ENCODE measurements at regions not wholly inside any gene's neighbourhood (a gene's known extent, or its start where the extent isn't known, plus 50 kb on each side); places are given as distances from the start of the nearest gene placed in this dataset.

DNA sequence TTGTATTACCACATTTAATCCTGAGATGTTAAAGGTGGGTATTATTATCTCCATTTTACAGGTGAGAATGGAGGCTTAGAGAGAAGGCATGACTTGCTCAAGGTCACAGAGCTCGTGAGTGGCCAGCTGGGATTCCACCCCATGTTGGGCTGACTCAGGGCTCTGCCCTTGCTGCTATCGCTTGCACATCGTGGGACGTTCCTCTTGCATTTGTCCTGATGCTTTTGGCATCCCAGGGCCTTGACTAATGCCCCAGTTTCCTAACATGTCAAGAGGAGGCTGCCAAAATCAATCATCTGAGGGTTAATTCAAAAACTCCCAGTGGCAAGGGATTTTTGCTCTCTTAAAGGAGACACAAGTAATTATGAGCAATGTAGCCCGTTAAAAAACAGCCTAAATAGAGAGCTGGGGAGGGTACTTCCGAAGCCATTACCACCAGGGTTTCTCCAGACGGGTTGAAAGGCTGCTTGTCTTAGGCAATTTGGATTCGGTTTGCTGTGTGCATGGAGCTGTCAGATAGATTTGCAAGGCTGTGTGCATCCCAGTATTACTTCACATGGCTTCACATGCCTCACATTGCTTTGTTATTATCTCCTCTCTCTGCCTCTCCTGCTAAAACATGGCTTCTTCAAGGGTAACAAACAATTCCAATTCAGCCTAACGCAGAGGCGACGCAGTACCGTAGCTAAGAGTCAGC lies 347.4 kb downstream of the DRD1 start:
- no peaks in the 10 kb centered on the region for H3K36me3 ChIP-seq
- no peak overlapping the region for H3K27ac ChIP-seq
- intact Hi-C loops (cut with DNase I), result no loop called here
- no peaks in the 10 kb centered on the region for H3K9me3 ChIP-seq
- no peaks in the 10 kb centered on the region for H3K27me3 ChIP-seq
- TF ChIP-seq POLR2A (IDR thresholded peaks at IDR 0.05) (no peak), POLR2AphosphoS5 (IDR thresholded peaks at IDR 0.05; ENCODE audit: insufficient read depth in 1 of 2, low read depth in 1 of 2) (no peak)
- TF ChIP-seq, protein P1, sequence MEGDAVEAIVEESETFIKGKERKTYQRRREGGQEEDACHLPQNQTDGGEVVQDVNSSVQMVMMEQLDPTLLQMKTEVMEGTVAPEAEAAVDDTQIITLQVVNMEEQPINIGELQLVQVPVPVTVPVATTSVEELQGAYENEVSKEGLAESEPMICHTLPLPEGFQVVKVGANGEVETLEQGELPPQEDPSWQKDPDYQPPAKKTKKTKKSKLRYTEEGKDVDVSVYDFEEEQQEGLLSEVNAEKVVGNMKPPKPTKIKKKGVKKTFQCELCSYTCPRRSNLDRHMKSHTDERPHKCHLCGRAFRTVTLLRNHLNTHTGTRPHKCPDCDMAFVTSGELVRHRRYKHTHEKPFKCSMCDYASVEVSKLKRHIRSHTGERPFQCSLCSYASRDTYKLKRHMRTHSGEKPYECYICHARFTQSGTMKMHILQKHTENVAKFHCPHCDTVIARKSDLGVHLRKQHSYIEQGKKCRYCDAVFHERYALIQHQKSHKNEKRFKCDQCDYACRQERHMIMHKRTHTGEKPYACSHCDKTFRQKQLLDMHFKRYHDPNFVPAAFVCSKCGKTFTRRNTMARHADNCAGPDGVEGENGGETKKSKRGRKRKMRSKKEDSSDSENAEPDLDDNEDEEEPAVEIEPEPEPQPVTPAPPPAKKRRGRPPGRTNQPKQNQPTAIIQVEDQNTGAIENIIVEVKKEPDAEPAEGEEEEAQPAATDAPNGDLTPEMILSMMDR (IDR thresholded peaks at IDR 0.05), result no peak
- no peak for DNase-seq (ENCODE audit: extremely low spot score in 2 of 2)
- no peak overlapping the region for H3K4me3 ChIP-seq
- no peaks in the 10 kb centered on the region for H3K4me1 ChIP-seq

DNA sequence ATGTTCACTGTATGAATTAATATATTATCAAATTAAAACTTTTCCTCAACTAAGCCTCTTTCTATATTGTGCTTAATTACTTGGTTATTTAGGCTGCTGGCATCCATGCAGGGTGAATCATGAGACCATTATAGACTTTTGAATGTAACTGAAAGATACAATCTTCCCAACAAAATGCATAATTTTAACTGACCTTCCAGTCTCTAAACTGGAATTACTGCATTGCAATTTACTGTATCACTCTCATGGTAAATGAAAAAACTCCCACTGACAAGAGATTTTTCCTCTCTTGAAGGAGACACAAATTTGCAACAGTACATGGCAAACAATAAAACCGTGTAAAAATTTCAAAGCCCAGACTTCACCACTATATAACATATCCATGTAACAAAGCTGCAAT lies 349.5 kb downstream of the DRD1 start:
- H3K4me1 ChIP-seq, result no peaks in the 10 kb centered on the region
- DNase-seq (ENCODE audit: extremely low spot score in 2 of 2), result no peak

DNA sequence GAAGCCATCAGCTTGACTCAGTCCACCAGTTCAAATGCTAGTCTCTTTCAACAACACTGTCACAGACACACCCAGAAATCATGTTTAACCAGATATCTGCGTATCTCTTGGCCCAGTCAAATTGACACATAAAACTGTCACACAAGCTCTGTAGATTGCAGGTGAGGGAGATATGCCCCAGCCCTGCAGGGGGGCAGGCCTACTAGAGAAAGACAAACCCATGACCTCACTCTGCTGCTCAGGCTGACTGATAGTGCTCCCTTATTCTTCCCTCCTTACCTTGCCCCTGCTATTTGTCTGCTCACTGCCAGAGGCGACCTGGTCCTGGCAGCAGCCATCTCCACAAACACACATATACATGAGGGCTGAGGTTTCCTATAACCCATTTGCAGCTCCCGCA lies 351.3 kb downstream of the DRD1 start:
- H3K4me1 ChIP-seq, result no peaks in the 10 kb centered on the region
- no peak for DNase-seq (ENCODE audit: extremely low spot score in 2 of 2)

More for the DNA sequence above, 349.5 kb downstream of the DRD1 start:
- intact Hi-C loops (cut with DNase I), result no loop called here
- H3K27ac ChIP-seq, result no peak overlapping the region
- no peak overlapping the region for H3K4me3 ChIP-seq
- TF ChIP-seq, protein P1 (IDR thresholded peaks at IDR 0.05), result no peak
- no peak for TF ChIP-seq POLR2A (IDR thresholded peaks at IDR 0.05)
- TF ChIP-seq POLR2AphosphoS5 (IDR thresholded peaks at IDR 0.05; ENCODE audit: insufficient read depth in 1 of 2, low read depth in 1 of 2), result no peak
- no peaks in the 10 kb centered on the region for H3K9me3 ChIP-seq
- no peaks in the 10 kb centered on the region for H3K36me3 ChIP-seq
- H3K27me3 ChIP-seq, result no peaks in the 10 kb centered on the region

DNA sequence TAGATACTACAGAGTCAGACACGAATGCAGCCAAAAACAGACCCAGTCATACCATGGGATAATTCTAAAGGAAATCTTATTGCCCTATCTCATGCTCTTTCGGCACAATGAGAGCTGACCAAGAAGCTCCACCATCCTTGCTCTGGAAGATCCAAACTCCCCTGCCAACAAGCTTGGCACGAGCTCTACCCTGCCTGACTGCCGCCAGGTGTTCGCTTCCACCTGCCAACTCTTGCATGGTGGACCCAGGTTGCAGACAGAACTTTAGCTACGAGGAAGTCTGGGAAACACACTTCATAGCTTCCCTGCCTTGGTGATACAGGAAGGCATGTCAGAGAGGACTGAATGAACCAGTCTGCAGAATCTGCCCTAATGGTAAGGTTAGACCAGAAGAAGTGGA lies 355.0 kb downstream of the DRD1 start:
- no peak for DNase-seq (ENCODE audit: extremely low spot score in 2 of 2)
- no peaks in the 10 kb centered on the region for H3K9me3 ChIP-seq
- H3K4me3 ChIP-seq, result no peak overlapping the region
- no peak overlapping the region for H3K27ac ChIP-seq
- H3K36me3 ChIP-seq, result no peaks in the 10 kb centered on the region
- intact Hi-C loops (cut with DNase I), result no loop called here
- H3K27me3 ChIP-seq, result no peaks in the 10 kb centered on the region
- TF ChIP-seq, protein P1 (IDR thresholded peaks at IDR 0.05), result no peak
- TF ChIP-seq POLR2A (IDR thresholded peaks at IDR 0.05) (no peak), POLR2AphosphoS5 (IDR thresholded peaks at IDR 0.05; ENCODE audit: insufficient read depth in 1 of 2, low read depth in 1 of 2) (no peak)
- no peaks in the 10 kb centered on the region for H3K4me1 ChIP-seq

More for the DNA sequence above, 351.3 kb downstream of the DRD1 start:
- TF ChIP-seq POLR2AphosphoS5 (IDR thresholded peaks at IDR 0.05; ENCODE audit: insufficient read depth in 1 of 2, low read depth in 1 of 2) (no peak), POLR2A (IDR thresholded peaks at IDR 0.05) (no peak)
- H3K27me3 ChIP-seq, result no peaks in the 10 kb centered on the region
- H3K27ac ChIP-seq, result no peak overlapping the region
- H3K9me3 ChIP-seq, result no peaks in the 10 kb centered on the region
- H3K4me3 ChIP-seq, result no peak overlapping the region
- intact Hi-C loops (cut with DNase I), result no loop called here
- H3K36me3 ChIP-seq, result no peaks in the 10 kb centered on the region

DNA sequence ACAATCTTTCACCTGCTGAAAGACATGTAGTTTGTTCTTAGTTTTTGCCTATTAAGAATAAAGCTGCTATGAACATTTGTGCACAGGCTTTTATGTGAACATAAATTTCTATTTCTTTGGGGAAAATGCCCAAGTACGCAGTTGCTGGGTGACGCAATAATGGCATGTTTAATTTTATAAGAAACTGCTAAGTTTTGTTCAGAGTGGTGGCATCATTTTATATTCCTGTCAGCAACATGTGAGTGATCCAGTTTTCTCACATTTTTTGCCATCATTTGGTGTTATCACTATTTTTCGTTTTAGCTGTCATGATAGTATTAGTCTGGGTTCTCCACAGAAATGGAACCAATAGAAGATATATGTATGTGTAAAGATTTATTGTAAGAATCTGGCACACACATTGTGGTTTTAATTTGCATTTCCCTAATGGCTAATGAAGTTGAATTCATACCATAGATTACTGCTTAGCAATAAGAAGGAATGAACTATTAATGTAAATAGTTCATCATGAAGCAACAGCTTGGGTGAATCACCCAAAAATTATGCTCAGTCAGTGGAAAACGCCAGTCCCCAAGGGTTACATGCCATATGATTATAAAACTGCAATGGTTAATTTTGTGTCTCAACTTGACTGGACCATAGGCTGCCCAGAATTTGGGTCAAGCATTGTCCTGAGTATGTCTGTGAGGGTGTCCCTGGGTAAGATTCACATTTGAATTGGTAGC lies 358.6 kb downstream of the MSX2 start:
- Histone ChIP-seq H3K27ac (no peak overlapping the region), H3K4me1 (no peaks in the 10 kb centered on the region), H3K36me3 (no peaks in the 10 kb centered on the region), H3K27me3 (no peaks in the 10 kb centered on the region), H3K9me3 (no peaks in the 10 kb centered on the region), H3K4me3 (no peak overlapping the region)
- DNase-seq (ENCODE audit: extremely low spot score in 2 of 2), result no peak
- TF ChIP-seq, protein P1 (IDR thresholded peaks at IDR 0.05), result no peak
- TF ChIP-seq POLR2AphosphoS5 (IDR thresholded peaks at IDR 0.05; ENCODE audit: insufficient read depth in 1 of 2, low read depth in 1 of 2) (no peak), POLR2A (IDR thresholded peaks at IDR 0.05) (no peak)
- intact Hi-C loops (cut with DNase I), result no loop called here
